CD14-positive monocyte (primary cell): ENCODE measurements at regions not wholly inside any gene's neighbourhood (a gene's known extent, or its start where the extent isn't known, plus 50 kb on each side); places are given as distances from the start of the nearest gene placed in this dataset. TPM values are rescaled to one million over a fixed set of nuclear protein-coding genes. Genes with fewer than 3 reads are reported as not detected.

ENCODE experiments used
- DNase-seq, 3 donors: peaks; one replicate each; pipeline ENCODE4 v3.0.0-alpha.2; 2011 to 2022
- H2AFZ ChIP-seq: 2 replicates; pipeline ENCODE4 v1.6.0; 2012; ENCODE audit warnings: mild to moderate bottlenecking, low read depth, low read length, inconsistent platforms; ENCODE audit not compliant: insufficient read depth, poor library complexity, severe bottlenecking
- H3K27ac ChIP-seq, 2 donors: 1 replicate in 1 of 2; 2 replicates in 1 of 2; pipeline ENCODE4 v1.5.1; 2012 to 2013; ENCODE audit warnings: low read length in 2 of 2, control low read depth in 1 of 2, inconsistent platforms in 1 of 2, low read depth in 1 of 2, mild to moderate bottlenecking in 1 of 2
- H3K27me3 ChIP-seq, 2 donors: one replicate each; pipeline versions ENCODE4 v1.6.0 to v1.6.1; 2011 to 2013; ENCODE audit warnings: low read length in 2 of 2; ENCODE audit not compliant: control insufficient read depth in 2 of 2, insufficient read depth in 2 of 2
- H3K36me3 ChIP-seq, 2 donors: replicated peaks in 1 of 2; 1 replicate in 1 of 2; 2 replicates in 1 of 2; pipeline versions ENCODE4 v1.5.1 to v1.6.1; 2012 to 2013; ENCODE audit warnings: low read length in 2 of 2, control low read depth in 1 of 2, inconsistent platforms in 1 of 2, mild to moderate bottlenecking in 1 of 2; ENCODE audit not compliant: insufficient read depth in 2 of 2, control insufficient read depth in 1 of 2
- H3K4me1 ChIP-seq, 2 donors: 1 replicate in 1 of 2; 2 replicates in 1 of 2; pipeline versions ENCODE4 v1.5.1 to v1.6.1; 2012 to 2013; ENCODE audit warnings: low read length in 2 of 2, control low read depth in 1 of 2, inconsistent platforms in 1 of 2, mild to moderate bottlenecking in 1 of 2, moderate library complexity in 1 of 2; ENCODE audit not compliant: insufficient read depth in 2 of 2, control insufficient read depth in 1 of 2
- H3K4me2 ChIP-seq: replicated peaks from 2 replicates; pipeline ENCODE3; 2012; ENCODE audit warnings: low read length, moderate library complexity, mild to moderate bottlenecking; ENCODE audit not compliant: poor library complexity, severe bottlenecking; ENCODE audit errors: extremely low read depth
- H3K4me3 ChIP-seq, 3 experiments: fragments of 200-600 bp in 1 of 3; sonication (generic) in 1 of 3; replicated peaks in 1 of 3; 1 replicate in 2 of 3; 2 replicates in 1 of 3; pipeline ENCODE4 v1.5.1; 2011 to 2013; ENCODE audit warnings: low read length in 3 of 3, mild to moderate bottlenecking in 3 of 3, control low read depth in 2 of 3, low read depth in 2 of 3, inconsistent platforms in 1 of 3, moderate library complexity in 1 of 3
- H3K79me2 ChIP-seq: 2 replicates; pipeline ENCODE4 v1.6.0; 2012; ENCODE audit warnings: mild to moderate bottlenecking, control low read depth, inconsistent platforms, low read length, moderate library complexity; ENCODE audit not compliant: insufficient read depth
- H3K9ac ChIP-seq: 2 replicates; pipeline ENCODE4 v1.6.0; 2017; ENCODE audit warnings: low read length, mild to moderate bottlenecking; ENCODE audit not compliant: insufficient read depth, poor library complexity, severe bottlenecking
- H3K9me3 ChIP-seq, 2 donors: replicated peaks in 1 of 2; 1 replicate in 1 of 2; 2 replicates in 1 of 2; pipeline versions ENCODE4 v1.5.1 to v1.6.1; 2012 to 2013; ENCODE audit warnings: low read length in 2 of 2, control low read depth in 1 of 2; ENCODE audit not compliant: control insufficient read depth in 1 of 2, insufficient read depth in 1 of 2
- H4K20me1 ChIP-seq: 2 replicates; pipeline ENCODE4 v1.6.0; 2012; ENCODE audit warnings: mild to moderate bottlenecking, low read length, control low read depth, moderate library complexity; ENCODE audit not compliant: insufficient read depth
- H3K27ac Mint-ChIP-seq, 7 donors: one replicate each; pipeline ENCODE4 v1.8.0; 2020; ENCODE audit warnings: mild to moderate bottlenecking in 7 of 7, mixed read lengths in 7 of 7, moderate library complexity in 6 of 7, inconsistent platforms in 2 of 7
- H3K27me3 Mint-ChIP-seq, 3 donors: one replicate each; pipeline ENCODE4 v1.8.0; 2021 to 2022; ENCODE audit warnings: low read depth in 3 of 3, mild to moderate bottlenecking in 3 of 3, mixed read lengths in 3 of 3, moderate library complexity in 3 of 3, inconsistent platforms in 1 of 3
- H3K36me3 Mint-ChIP-seq, 2 donors: one replicate each; pipeline ENCODE4 v1.8.0; 2020; ENCODE audit warnings: mixed read lengths in 2 of 2, inconsistent platforms in 1 of 2, mild to moderate bottlenecking in 1 of 2
- H3K4me1 Mint-ChIP-seq: one replicate; pipeline ENCODE4 v1.8.0; 2020; ENCODE audit warnings: mild to moderate bottlenecking, mixed read lengths
- H3K4me3 Mint-ChIP-seq, 2 donors: one replicate each; pipeline ENCODE4 v1.8.0; 2020; ENCODE audit warnings: mild to moderate bottlenecking in 2 of 2, mixed read lengths in 2 of 2, moderate library complexity in 1 of 2
- H3K9me3 Mint-ChIP-seq, 7 donors: one replicate each; pipeline ENCODE4 v1.8.0; 2020 to 2022; ENCODE audit warnings: mixed read lengths in 7 of 7, mild to moderate bottlenecking in 6 of 7, moderate library complexity in 6 of 7, inconsistent platforms in 2 of 7
- intact Hi-C, 2 donors: fragments of 100-400 bp; cut with micrococcal nuclease; formaldehyde crosslinking; loops; one replicate each; pipeline versions ENCODE4 v1.15.0 to v1.15.1; 2023
- small RNA-seq: library from RNA; depleted of rRNA; stranded (forward); fragments of <200 nt; gene quantifications from one replicate; pipeline ENCODE3, GENCODE V24; 2012; ENCODE audit warnings: low read depth; ENCODE audit not compliant: insufficient read length
- TF ChIP-seq, protein P1 (sequence below): fragments of 200-600 bp; IDR thresholded peaks from one replicate; pipeline ENCODE4 v1.8.0; 2022; ENCODE audit warnings: antibody characterized with exemption, mild to moderate bottlenecking

DNA sequence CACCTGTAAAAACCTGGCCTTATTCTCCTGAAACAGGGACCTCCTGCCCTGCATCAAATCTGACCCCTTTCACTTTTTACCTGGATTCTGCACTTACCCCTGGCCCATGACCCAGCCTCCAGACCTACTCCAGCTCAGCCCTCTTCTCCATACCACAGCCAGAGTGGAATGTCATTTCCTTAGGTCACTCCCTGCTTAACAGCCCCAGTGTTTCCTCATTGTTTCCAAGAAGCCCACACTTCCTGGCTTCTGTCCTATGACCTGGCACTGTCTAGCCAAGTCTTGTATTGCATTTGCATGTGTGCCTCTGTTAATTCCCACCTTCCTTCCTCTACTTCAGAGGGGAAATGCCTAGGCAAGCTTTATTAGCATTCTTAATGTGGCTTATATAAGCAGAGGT lies 51.4 kb upstream of the TRIB2 start:
- no peak overlapping the region for H3K4me3 ChIP-seq
- H3K9me3 ChIP-seq, result peaks cover 12 to 14% of the 10 kb centered on the region in 2 donors
- H3K4me2 ChIP-seq, result no peak overlapping the region
- Mint-ChIP-seq H3K9me3 (peaks cover 10 to 27% (median 20%) of the 10 kb centered on the region in 7 donors), H3K4me3 (no peak overlapping the region), H3K4me1 (no peaks in the 10 kb centered on the region), H3K36me3 (no peaks in the 10 kb centered on the region), H3K27ac (no peak overlapping the region), H3K27me3 (peaks cover 0 to 7% (median 3%) of the 10 kb centered on the region in 3 donors)
- no peaks in the 10 kb centered on the region for H4K20me1 ChIP-seq
- no peaks in the 10 kb centered on the region for H3K4me1 ChIP-seq
- H3K27me3 ChIP-seq, result no peaks in the 10 kb centered on the region
- no peaks in the 10 kb centered on the region for H3K79me2 ChIP-seq
- no peak overlapping the region for H3K27ac ChIP-seq
- intact Hi-C loops, result no loop called here
- no peaks in the 10 kb centered on the region for H3K36me3 ChIP-seq
- no peak for DNase-seq
- TF ChIP-seq, protein P1, sequence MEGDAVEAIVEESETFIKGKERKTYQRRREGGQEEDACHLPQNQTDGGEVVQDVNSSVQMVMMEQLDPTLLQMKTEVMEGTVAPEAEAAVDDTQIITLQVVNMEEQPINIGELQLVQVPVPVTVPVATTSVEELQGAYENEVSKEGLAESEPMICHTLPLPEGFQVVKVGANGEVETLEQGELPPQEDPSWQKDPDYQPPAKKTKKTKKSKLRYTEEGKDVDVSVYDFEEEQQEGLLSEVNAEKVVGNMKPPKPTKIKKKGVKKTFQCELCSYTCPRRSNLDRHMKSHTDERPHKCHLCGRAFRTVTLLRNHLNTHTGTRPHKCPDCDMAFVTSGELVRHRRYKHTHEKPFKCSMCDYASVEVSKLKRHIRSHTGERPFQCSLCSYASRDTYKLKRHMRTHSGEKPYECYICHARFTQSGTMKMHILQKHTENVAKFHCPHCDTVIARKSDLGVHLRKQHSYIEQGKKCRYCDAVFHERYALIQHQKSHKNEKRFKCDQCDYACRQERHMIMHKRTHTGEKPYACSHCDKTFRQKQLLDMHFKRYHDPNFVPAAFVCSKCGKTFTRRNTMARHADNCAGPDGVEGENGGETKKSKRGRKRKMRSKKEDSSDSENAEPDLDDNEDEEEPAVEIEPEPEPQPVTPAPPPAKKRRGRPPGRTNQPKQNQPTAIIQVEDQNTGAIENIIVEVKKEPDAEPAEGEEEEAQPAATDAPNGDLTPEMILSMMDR, result no peak
- H2AFZ ChIP-seq, result no peak overlapping the region
- no peak overlapping the region for H3K9ac ChIP-seq

DNA sequence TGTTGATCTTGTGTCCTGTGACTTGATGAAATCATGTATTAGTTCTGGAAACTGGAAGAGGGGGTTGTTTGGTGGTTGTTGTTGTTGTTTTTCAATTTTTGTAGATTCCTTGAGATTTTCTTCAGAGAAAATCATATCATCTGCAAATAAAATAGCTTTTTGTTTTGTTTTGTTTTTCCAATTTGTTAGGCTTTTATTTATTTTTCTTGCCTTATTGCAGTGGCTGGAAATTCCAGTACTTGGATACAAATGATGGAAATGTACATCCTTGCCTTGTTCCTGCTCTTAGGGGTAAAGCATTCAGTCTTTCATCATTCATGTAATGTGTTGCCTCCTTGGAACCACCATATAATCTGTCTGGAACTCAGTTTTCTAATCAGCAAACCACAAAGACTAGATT lies 50.3 kb upstream of the TRIB2 start:
- Histone ChIP-seq H3K4me1 (no peaks in the 10 kb centered on the region), H4K20me1 (no peaks in the 10 kb centered on the region), H3K9me3 (peaks cover 12 to 14% of the 10 kb centered on the region in 2 donors), H3K4me2 (no peak overlapping the region), H3K27me3 (no peaks in the 10 kb centered on the region), H3K9ac (no peak overlapping the region), H2AFZ (no peak overlapping the region), H3K4me3 (no peak overlapping the region), H3K36me3 (no peaks in the 10 kb centered on the region), H3K79me2 (no peaks in the 10 kb centered on the region), H3K27ac (no peak overlapping the region)
- H3K4me3 Mint-ChIP-seq, result no peak overlapping the region
- no peaks in the 10 kb centered on the region for H3K4me1 Mint-ChIP-seq
- peaks cover 8 to 27% (median 20%) of the 10 kb centered on the region in 7 donors for H3K9me3 Mint-ChIP-seq
- intact Hi-C loops, result no loop called here
- H3K36me3 Mint-ChIP-seq, result no peaks in the 10 kb centered on the region
- no peak overlapping the region for H3K27ac Mint-ChIP-seq
- TF ChIP-seq, protein P1, result no peak
- H3K27me3 Mint-ChIP-seq, result peaks cover 0 to 4% (median 3%) of the 10 kb centered on the region in 3 donors
- no peak for DNase-seq

Small RNA genes lying in the stretch of these regions (small RNA-seq; reads per million reads assigned to genes)
- gene MIR3681 (not detected), gene RF00093 (not detected), gene RNU6-843P (not detected)
